Stomach (tissue), 8 donors: ENCODE measurements at regions not wholly inside any gene's neighbourhood (a gene's known extent, or its start where the extent isn't known, plus 50 kb on each side); places are given as distances from the start of the nearest gene placed in this dataset.

ENCODE experiments used
- DNase-seq, 2 donors: peaks; one replicate each; pipeline versions ENCODE4 v3.0.0 to v3.0.0-alpha.2; 2013 to 2019
- H3K27ac ChIP-seq, 5 donors: fragments of 200-600 bp in 4 of 5; sonication (generic) in 4 of 5; one replicate each; pipeline ENCODE4 v1.5.1; 2013 to 2019; ENCODE audit warnings: mild to moderate bottlenecking in 1 of 5, moderate library complexity in 1 of 5
- H3K27me3 ChIP-seq, 3 donors: fragments of 200-600 bp; sonication (generic); one replicate each; pipeline ENCODE4 v1.5.1; 2017 to 2019; ENCODE audit warnings: mixed run types in 1 of 3
- H3K36me3 ChIP-seq, 4 donors: fragments of 200-600 bp; sonication (generic); 1 replicate in 3 of 4; 2 replicates in 1 of 4; pipeline ENCODE4 v1.5.1; 2016 to 2019
- H3K4me1 ChIP-seq, 4 donors: fragments of 200-600 bp; sonication (generic); one replicate each; pipeline ENCODE4 v1.5.1; 2016 to 2019
- H3K4me3 ChIP-seq, 4 donors: fragments of 200-600 bp; sonication (generic) in 3 of 4; one replicate each; pipeline ENCODE4 v1.5.1; 2016 to 2019; ENCODE audit warnings: mild to moderate bottlenecking in 1 of 4
- H3K9me3 ChIP-seq, 4 donors: fragments of 200-600 bp; sonication (generic); one replicate each; pipeline ENCODE4 v1.5.1; 2016 to 2019
- CTCF ChIP-seq, 7 experiments: fragments of 450-650 bp in 4 of 7; fragments of 200-600 bp in 3 of 7; sonication (generic) in 3 of 7; IDR thresholded peaks; one replicate each; pipeline ENCODE4 v1.5.1; 2016 to 2019; ENCODE audit warnings: antibody characterized with exemption in 7 of 7, control low read depth in 2 of 7, mild to moderate bottlenecking in 1 of 7
- EP300 ChIP-seq: sonication (generic); formaldehyde crosslinking; IDR thresholded peaks from one replicate; pipeline ENCODE4 v1.6.1; 2017; ENCODE audit warnings: antibody characterized with exemption
- POLR2A ChIP-seq, 4 donors: fragments of 450-650 bp; IDR thresholded peaks; one replicate each; pipeline ENCODE4 v1.6.1; 2016; ENCODE audit warnings: antibody characterized with exemption in 4 of 4, control low read depth in 2 of 4, mild to moderate bottlenecking in 1 of 4, moderate library complexity in 1 of 4
- POLR2AphosphoS5 ChIP-seq, 3 donors: sonication (generic); formaldehyde crosslinking; IDR thresholded peaks; one replicate each; pipeline ENCODE4 v1.6.1; 2016; ENCODE audit warnings: antibody characterized with exemption in 3 of 3
- WGBS, 5 donors: extraction: QIAGEN DNeasy Blood & Tissue Kit in 3 of 5; methylation state at CpG; one replicate each; pipeline versions ENCODE4 v1.1.5 to v1.1.7; 2013 to 2018; 5-methylcytosine and 5-hydroxymethylcytosine counted together
- intact Hi-C: fragments of 100-400 bp; cut with DNase I; formaldehyde crosslinking; loops from one replicate; pipeline ENCODE4 v1.15.1; 2023; ENCODE audit warnings: low total_unique reads
- donor health status: healthy with polysubstance abuse.
- donor health status: Bipolar disorder and iron deficiency.
- donor health status: healthy.

GRCh38 chr1:116857092-116857491, 52.6 kb upstream of the PTGFRN start:
- no peak for TF ChIP-seq POLR2AphosphoS5 (IDR thresholded peaks at IDR 0.05)
- no peak for TF ChIP-seq POLR2A (IDR thresholded peaks at IDR 0.05)
- TF ChIP-seq EP300 = no peak
- TF ChIP-seq CTCF (IDR thresholded peaks at IDR 0.05) = no peak
- 80 to 94% (median 90%) methylated on average over 3 of the region's 3 CpGs for WGBS, 5 donors
- Histone ChIP-seq H3K27me3 (no peaks in the 10 kb centered on the region), H3K9me3 (no peaks in the 10 kb centered on the region), H3K36me3 (no peaks in the 10 kb centered on the region), H3K4me3 (no peak overlapping the region), H3K27ac (no peak overlapping the region), H3K4me1 (peaks cover 18 to 33% (median 29%) of the 10 kb centered on the region in 4 donors)
- intact Hi-C loops = no loop called here
- DNase-seq = no peak
